Fibroblast of mammary gland (primary cell): ENCODE measurements at regions not wholly inside any gene's neighbourhood (a gene's known extent, or its start where the extent isn't known, plus 50 kb on each side); places are given as distances from the start of the nearest gene placed in this dataset.

ENCODE experiments used
- DNase-seq: peaks from one replicate; pipeline ENCODE4 v3.0.0-alpha.2; 2010; ENCODE audit warnings: low read depth
- H3K4me3 ChIP-seq: 2 replicates; pipeline ENCODE4 v1.5.1; 2011; ENCODE audit warnings: low read depth, mild to moderate bottlenecking, low read length, moderate library complexity; ENCODE audit not compliant: control insufficient read depth
- CTCF ChIP-seq: conservative IDR thresholded peaks from 2 replicates; pipeline ENCODE4 v1.5.1; 2011; ENCODE audit warnings: low read depth, low read length, inconsistent platforms; ENCODE audit not compliant: control insufficient read depth, insufficient read depth

GRCh38 chr10:130792096-130792845 is 519.2 kb downstream of the TCERG1L start:
- no peak for TF ChIP-seq CTCF

GRCh38 chr10:130795819-130796218 is 515.7 kb downstream of the TCERG1L start:
- TF ChIP-seq CTCF = no peak
- DNase-seq = no peak
- no peak overlapping the region for H3K4me3 ChIP-seq

More at GRCh38 chr10:130792096-130792845, 519.2 kb downstream of the TCERG1L start:
- DNase-seq = no peak
- no peak overlapping the region for H3K4me3 ChIP-seq

GRCh38 chr10:130799532-130799931 is 512.0 kb downstream of the TCERG1L start:
- no peak overlapping the region for H3K4me3 ChIP-seq
- TF ChIP-seq CTCF = no peak
- no peak for DNase-seq

- no peak for TF ChIP-seq CTCF
- no peak overlapping the region for H3K4me3 ChIP-seq
- no peak for DNase-seq
Measured at GRCh38 chr10:130800281-130800680, 511.2 kb downstream of the TCERG1L start.

GRCh38 chr10:130801276-130801675 is 510.2 kb downstream of the TCERG1L start:
- DNase-seq = no peak
- no peak for TF ChIP-seq CTCF
- H3K4me3 ChIP-seq = no peak overlapping the region

GRCh38 chr10:130801784-130802183 is 509.7 kb downstream of the TCERG1L start:
- H3K4me3 ChIP-seq = no peak overlapping the region
- DNase-seq = no peak
- no peak for TF ChIP-seq CTCF
